Spleen (tissue), 3 donors: ENCODE measurements at regions not wholly inside any gene's neighbourhood (a gene's known extent, or its start where the extent isn't known, plus 50 kb on each side); places are given as distances from the start of the nearest gene placed in this dataset.
"Not testable (repeated sequence)": the region's sequence is repeated elsewhere in the genome, so short reads cannot be mapped to it uniquely, and the experiment has no call there.

Experiments
- POLR2A ChIP-seq, 3 donors: fragments of 450-650 bp; IDR thresholded peaks; one replicate each; pipeline ENCODE4 v1.5.1; 2017; ENCODE audit warnings: antibody characterized with exemption in 3 of 3, mild to moderate bottlenecking in 1 of 3
- POLR2AphosphoS5 ChIP-seq, 3 donors: sonication (generic); formaldehyde crosslinking; IDR thresholded peaks; one replicate each; pipeline ENCODE4 v1.5.1; 2017; ENCODE audit warnings: antibody characterized with exemption in 3 of 3

- TF ChIP-seq POLR2AphosphoS5, POLR2A (IDR thresholded peaks at IDR 0.05): not testable (repeated sequence)
These were observed 70.4 kb downstream of the SC5D start for GRCh38 chr11:121362955-121363354.
